ENCODE measurements at regions not wholly inside any gene's neighbourhood (a gene's known extent, or its start where the extent isn't known, plus 50 kb on each side); places are given as distances from the start of the nearest gene placed in this dataset.

DNA sequence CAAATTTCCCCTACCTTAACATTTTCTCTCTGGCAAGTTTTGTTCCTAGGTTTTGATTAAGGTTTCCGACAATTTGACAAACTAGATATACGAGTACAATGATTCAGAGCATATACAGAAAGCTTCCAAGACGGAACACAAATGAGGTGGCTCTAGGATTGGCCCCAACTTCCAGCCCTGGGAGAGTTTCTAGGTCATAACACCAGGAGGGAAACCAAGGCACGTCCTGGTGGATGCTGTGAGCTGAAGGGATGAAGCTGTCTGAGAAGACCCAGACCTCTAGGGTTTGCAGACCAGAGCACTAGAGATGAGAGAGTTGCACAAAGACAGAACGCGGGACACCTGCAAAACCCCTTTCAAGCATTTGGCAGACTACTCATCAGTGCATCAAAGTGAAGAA, 51.5 kb upstream of the CAND1 start:
- ATAC-seq (no peak), DNase-seq (ENCODE audit: low spot score) (no peak)
- Mint-ChIP-seq H3K4me1 (no peaks in the 10 kb centered on the region), H3K36me3 (ENCODE audit: low read depth) (no peaks in the 10 kb centered on the region), H3K4me3 (no peak overlapping the region), H3K9me3 (no peaks in the 10 kb centered on the region), H3K27me3 (ENCODE audit: insufficient read depth, low read depth, poor library complexity) (no peaks in the 10 kb centered on the region), H3K27ac (no peak overlapping the region)
- no peaks in the 10 kb centered on the region for H3K27me3 ChIP-seq (ENCODE audit: insufficient read depth)
- no peak overlapping the region for H3K4me2 ChIP-seq
- H3K36me3 ChIP-seq (ENCODE audit: insufficient read depth): no peaks in the 10 kb centered on the region
- H3K4me3 ChIP-seq: no peak overlapping the region
- no peak overlapping the region for H2AFZ ChIP-seq
- no peaks in the 10 kb centered on the region for H3F3A ChIP-seq (replicated peaks; ENCODE audit: low read depth)
- TF ChIP-seq EZH2phosphoT487 (IDR thresholded peaks at IDR 0.05; ENCODE audit: unreplicated experiment): no peak
- TF ChIP-seq, protein P1, sequence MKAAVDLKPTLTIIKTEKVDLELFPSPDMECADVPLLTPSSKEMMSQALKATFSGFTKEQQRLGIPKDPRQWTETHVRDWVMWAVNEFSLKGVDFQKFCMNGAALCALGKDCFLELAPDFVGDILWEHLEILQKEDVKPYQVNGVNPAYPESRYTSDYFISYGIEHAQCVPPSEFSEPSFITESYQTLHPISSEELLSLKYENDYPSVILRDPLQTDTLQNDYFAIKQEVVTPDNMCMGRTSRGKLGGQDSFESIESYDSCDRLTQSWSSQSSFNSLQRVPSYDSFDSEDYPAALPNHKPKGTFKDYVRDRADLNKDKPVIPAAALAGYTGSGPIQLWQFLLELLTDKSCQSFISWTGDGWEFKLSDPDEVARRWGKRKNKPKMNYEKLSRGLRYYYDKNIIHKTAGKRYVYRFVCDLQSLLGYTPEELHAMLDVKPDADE (IDR thresholded peaks at IDR 0.05): no peak
- TF ChIP-seq, protein P2, sequence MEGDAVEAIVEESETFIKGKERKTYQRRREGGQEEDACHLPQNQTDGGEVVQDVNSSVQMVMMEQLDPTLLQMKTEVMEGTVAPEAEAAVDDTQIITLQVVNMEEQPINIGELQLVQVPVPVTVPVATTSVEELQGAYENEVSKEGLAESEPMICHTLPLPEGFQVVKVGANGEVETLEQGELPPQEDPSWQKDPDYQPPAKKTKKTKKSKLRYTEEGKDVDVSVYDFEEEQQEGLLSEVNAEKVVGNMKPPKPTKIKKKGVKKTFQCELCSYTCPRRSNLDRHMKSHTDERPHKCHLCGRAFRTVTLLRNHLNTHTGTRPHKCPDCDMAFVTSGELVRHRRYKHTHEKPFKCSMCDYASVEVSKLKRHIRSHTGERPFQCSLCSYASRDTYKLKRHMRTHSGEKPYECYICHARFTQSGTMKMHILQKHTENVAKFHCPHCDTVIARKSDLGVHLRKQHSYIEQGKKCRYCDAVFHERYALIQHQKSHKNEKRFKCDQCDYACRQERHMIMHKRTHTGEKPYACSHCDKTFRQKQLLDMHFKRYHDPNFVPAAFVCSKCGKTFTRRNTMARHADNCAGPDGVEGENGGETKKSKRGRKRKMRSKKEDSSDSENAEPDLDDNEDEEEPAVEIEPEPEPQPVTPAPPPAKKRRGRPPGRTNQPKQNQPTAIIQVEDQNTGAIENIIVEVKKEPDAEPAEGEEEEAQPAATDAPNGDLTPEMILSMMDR (conservative IDR thresholded peaks at IDR 0.05; ENCODE audit: low read depth in 2 of 2): no peak
- no peak for TF ChIP-seq ZNF114 (CRISPR knock-in tag; IDR thresholded peaks at IDR 0.05)
- TF ChIP-seq POLR2AphosphoS5 (IDR thresholded peaks at IDR 0.05; ENCODE audit: low read depth): no peak
- TF ChIP-seq EZH2 (IDR thresholded peaks at IDR 0.05; ENCODE audit: low read depth, unreplicated experiment): no peak
- no peak for TF ChIP-seq STAT1 (IDR thresholded peaks at IDR 0.05; ENCODE audit: unreplicated experiment)
- TF ChIP-seq JUNB (IDR thresholded peaks at IDR 0.05; ENCODE audit: unreplicated experiment): no peak
- TF ChIP-seq, protein P3, sequence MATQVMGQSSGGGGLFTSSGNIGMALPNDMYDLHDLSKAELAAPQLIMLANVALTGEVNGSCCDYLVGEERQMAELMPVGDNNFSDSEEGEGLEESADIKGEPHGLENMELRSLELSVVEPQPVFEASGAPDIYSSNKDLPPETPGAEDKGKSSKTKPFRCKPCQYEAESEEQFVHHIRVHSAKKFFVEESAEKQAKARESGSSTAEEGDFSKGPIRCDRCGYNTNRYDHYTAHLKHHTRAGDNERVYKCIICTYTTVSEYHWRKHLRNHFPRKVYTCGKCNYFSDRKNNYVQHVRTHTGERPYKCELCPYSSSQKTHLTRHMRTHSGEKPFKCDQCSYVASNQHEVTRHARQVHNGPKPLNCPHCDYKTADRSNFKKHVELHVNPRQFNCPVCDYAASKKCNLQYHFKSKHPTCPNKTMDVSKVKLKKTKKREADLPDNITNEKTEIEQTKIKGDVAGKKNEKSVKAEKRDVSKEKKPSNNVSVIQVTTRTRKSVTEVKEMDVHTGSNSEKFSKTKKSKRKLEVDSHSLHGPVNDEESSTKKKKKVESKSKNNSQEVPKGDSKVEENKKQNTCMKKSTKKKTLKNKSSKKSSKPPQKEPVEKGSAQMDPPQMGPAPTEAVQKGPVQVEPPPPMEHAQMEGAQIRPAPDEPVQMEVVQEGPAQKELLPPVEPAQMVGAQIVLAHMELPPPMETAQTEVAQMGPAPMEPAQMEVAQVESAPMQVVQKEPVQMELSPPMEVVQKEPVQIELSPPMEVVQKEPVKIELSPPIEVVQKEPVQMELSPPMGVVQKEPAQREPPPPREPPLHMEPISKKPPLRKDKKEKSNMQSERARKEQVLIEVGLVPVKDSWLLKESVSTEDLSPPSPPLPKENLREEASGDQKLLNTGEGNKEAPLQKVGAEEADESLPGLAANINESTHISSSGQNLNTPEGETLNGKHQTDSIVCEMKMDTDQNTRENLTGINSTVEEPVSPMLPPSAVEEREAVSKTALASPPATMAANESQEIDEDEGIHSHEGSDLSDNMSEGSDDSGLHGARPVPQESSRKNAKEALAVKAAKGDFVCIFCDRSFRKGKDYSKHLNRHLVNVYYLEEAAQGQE (IDR thresholded peaks at IDR 0.05; ENCODE audit: unreplicated experiment): no peak
- TF ChIP-seq, protein P4, sequence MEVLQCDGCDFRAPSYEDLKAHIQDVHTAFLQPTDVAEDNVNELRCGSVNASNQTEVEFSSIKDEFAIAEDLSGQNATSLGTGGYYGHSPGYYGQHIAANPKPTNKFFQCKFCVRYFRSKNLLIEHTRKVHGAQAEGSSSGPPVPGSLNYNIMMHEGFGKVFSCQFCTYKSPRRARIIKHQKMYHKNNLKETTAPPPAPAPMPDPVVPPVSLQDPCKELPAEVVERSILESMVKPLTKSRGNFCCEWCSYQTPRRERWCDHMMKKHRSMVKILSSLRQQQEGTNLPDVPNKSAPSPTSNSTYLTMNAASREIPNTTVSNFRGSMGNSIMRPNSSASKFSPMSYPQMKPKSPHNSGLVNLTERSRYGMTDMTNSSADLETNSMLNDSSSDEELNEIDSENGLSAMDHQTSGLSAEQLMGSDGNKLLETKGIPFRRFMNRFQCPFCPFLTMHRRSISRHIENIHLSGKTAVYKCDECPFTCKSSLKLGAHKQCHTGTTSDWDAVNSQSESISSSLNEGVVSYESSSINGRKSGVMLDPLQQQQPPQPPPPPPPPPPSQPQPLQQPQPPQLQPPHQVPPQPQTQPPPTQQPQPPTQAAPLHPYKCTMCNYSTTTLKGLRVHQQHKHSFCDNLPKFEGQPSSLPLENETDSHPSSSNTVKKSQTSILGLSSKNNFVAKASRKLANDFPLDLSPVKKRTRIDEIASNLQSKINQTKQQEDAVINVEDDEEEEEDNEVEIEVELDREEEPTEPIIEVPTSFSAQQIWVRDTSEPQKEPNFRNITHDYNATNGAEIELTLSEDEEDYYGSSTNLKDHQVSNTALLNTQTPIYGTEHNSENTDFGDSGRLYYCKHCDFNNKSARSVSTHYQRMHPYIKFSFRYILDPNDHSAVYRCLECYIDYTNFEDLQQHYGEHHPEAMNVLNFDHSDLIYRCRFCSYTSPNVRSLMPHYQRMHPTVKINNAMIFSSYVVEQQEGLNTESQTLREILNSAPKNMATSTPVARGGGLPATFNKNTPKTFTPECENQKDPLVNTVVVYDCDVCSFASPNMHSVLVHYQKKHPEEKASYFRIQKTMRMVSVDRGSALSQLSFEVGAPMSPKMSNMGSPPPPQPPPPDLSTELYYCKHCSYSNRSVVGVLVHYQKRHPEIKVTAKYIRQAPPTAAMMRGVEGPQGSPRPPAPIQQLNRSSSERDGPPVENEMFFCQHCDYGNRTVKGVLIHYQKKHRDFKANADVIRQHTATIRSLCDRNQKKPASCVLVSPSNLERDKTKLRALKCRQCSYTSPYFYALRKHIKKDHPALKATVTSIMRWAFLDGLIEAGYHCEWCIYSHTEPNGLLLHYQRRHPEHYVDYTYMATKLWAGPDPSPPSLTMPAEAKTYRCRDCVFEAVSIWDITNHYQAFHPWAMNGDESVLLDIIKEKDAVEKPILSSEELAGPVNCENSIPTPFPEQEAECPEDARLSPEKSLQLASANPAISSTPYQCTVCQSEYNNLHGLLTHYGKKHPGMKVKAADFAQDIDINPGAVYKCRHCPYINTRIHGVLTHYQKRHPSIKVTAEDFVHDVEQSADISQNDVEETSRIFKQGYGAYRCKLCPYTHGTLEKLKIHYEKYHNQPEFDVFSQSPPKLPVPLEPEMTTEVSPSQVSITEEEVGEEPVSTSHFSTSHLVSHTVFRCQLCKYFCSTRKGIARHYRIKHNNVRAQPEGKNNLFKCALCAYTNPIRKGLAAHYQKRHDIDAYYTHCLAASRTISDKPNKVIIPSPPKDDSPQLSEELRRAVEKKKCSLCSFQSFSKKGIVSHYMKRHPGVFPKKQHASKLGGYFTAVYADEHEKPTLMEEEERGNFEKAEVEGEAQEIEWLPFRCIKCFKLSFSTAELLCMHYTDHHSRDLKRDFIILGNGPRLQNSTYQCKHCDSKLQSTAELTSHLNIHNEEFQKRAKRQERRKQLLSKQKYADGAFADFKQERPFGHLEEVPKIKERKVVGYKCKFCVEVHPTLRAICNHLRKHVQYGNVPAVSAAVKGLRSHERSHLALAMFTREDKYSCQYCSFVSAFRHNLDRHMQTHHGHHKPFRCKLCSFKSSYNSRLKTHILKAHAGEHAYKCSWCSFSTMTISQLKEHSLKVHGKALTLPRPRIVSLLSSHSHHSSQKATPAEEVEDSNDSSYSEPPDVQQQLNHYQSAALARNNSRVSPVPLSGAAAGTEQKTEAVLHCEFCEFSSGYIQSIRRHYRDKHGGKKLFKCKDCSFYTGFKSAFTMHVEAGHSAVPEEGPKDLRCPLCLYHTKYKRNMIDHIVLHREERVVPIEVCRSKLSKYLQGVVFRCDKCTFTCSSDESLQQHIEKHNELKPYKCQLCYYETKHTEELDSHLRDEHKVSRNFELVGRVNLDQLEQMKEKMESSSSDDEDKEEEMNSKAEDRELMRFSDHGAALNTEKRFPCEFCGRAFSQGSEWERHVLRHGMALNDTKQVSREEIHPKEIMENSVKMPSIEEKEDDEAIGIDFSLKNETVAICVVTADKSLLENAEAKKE (CRISPR knock-in tag; IDR thresholded peaks at IDR 0.05): no peak
- TF ChIP-seq CREB1 (CRISPR knock-in tag; IDR thresholded peaks at IDR 0.05; ENCODE audit: low read depth): no peak
- H3K9me2 ChIP-seq (ENCODE audit: insufficient read depth): no peaks in the 10 kb centered on the region
- H3K79me2 ChIP-seq (replicated peaks; ENCODE audit: insufficient read depth): no peaks in the 10 kb centered on the region
- H3K4me1 ChIP-seq (ENCODE audit: insufficient read depth): no peaks in the 10 kb centered on the region
- no peaks in the 10 kb centered on the region for H4K20me1 ChIP-seq (replicated peaks; ENCODE audit: insufficient read depth)
- no peak overlapping the region for H3K27ac ChIP-seq (ENCODE audit: low read depth)
